Stimulated activated CD4-positive, alpha-beta T cell treated with anti-CD3 and anti-CD28 coated beads, Interleukin-15, amount 100 ng/mL, for 24 hours (primary cell): ENCODE measurements at regions not wholly inside any gene's neighbourhood (a gene's known extent, or its start where the extent isn't known, plus 50 kb on each side); places are given as distances from the start of the nearest gene placed in this dataset.
"Not testable (repeated sequence)": the region's sequence is repeated elsewhere in the genome, so short reads cannot be mapped to it uniquely, and the experiment has no call there.

Experiments
- DNase-seq: peaks from one replicate; pipeline ENCODE4 v3.0.0-alpha.2; 2020

DNA sequence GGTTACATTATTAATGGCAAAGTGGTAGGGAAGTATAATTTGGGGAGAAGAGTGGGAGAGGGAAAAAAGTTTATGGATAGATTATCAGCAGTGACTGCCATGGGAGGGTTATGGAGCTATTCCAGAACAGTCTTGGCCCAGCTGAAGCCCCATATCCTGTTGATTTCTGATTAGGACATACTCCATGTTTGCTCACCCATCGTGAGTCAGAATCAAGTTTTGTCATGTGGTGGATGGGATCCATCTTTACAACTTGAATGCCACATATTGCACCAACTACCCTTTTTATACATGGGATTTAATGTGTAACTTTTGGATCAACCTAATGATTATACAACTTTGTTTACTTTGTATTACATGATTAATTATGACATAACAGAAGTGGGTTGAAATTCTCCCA is 217.0 kb downstream of the HAO1 start:
- no peak for DNase-seq

DNA sequence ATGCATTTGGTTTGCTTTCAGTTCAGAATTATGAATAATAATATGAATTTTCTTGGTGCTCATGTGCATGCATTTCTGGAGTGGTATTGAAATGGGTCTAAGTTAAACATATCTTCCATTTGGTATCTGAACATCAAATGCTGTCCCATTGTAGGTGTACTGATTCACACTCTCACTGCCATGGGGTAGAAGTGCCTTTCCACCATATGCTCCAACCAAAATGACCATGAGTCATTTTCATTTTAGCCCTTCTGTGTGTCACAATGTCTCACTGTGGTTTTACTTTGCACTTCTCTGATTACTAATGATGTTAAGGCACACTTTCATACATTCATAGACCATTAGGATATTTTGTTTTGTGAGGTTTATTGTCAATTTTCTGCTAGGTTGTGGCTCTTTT is 211.9 kb downstream of the HAO1 start:
- DNase-seq, result no peak

DNA sequence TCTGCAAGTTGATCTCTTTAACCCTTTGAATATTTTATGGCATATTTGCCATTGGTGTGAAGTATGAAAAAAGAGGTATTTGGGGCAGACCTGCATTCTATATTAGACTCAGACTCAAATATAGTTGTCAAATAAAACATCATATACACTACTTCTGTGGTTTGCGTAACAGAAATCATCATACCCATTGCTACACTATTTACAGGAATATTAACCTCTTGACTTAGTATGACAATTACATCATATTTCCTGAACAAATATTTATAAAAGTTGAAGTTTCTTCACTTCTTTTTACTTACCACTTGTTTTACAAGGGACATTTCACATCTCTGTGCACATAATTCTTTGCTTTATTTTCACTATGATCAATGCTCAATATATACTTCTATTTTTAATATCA is 206.0 kb downstream of the HAO1 start:
- no peak for DNase-seq

DNA sequence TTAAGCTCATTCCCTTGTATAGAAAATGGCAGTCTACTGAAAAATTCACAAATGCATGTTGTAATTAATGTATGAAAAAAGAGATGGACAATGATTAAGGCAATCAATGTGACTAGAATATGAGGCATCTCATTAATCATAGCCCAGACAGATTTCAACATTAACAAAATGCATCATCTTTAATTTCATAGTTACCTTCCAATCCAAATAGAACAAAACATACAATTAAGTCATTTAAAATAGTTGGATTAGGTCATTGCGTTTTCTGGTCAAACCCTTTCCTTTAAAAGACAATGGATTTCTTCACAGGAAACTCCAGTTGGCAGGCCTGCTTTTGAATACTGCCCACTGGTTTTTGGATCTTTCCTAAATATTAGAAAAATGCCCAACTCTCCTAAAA is 203.9 kb downstream of the HAO1 start:
- no peak for DNase-seq

DNA sequence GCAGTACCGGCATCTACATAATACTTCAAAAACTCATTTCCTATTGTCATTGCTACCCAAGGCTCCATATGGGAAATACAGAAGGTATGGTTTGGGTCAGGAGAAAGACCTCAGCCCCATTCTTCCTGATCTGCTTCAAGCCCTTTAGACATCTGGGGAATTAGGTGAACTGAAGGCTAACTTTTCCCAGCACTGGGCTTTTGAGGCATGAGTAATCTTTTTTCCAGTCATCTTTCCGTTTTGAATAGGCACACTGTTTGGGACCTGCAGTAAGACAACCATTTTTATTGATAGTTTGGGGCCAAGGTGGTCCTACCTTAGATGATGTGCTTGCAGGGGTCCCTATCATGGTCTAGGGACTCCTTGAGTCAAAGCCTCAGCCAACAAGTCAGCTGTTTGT is 198.4 kb downstream of the HAO1 start:
- DNase-seq, result no peak

DNA sequence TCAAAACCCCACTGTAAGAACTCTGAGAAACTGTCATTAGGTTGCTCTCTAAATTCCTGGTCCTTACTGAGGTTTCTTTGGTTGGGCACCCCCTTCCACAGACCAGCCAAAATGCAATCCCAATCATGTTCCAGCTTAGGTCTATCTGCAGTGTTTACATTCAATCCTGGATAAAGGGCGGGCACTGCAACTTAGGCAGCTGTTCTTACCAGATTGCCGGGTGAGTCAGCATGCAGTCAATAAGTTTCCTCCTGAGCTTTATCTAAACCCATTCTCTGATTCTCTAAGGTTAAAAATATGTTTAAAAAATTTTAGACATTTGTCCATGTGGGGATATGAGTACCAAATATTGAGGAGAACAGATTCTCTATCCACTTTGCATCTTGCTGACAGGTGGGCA is 197.8 kb downstream of the HAO1 start:
- no peak for DNase-seq

DNA sequence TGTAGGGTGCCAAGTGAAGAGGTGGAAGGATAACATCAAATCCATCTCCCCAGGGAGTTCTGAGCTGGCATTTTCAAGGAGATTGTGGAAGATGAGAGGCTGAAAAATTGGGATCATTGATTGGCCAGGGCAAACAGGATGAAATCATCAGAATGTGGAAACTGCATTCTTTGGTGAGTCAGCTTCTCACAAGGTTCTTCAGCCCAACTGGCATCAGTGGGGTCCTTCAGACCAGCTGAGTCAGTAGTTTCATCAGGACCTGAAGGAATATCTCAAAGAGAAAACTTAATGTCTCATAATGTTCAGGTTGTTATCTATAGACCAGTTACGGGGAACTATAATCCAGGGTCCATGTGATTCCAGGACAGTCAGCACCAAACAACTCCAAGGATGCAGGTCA is 195.8 kb downstream of the HAO1 start:
- DNase-seq, result no peak

DNA sequence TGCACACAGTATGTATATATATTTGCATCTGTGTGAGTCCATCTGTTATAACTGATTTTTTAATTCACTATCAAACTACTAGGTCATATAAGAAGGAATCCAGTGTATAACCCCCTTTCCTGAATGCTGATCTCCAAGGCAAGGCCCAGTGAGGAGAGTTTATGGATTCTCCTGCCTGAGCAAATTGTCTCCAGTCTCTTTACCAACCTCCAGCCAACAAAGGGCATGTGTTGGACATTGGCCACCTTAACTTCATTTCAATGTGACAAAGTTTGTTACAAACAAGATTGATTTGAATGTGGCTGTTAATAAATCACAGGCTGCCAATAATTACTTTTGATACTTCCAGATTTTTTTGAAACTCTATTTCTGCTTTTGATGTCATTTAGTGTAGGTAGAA is 191.6 kb downstream of the HAO1 start:
- DNase-seq, result no peak

DNA sequence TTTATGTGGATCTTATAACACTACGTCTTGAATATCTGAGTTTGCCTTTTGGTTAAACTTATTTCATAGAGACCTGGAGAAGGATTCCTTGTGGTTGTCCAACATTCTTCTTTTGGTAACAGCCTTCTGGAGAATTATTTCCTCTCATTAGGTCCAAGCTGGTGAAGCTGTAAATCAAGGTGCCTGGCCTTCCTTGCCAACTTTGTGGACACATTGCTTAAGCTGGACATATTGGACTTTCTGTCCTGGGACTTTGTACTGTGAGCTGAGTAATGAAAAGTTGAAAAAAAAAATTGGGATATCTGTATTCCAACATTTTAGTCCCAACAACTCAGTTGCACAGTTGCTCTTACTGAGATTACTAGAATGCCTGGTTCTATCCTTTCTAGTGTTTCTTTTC is 186.2 kb downstream of the HAO1 start:
- DNase-seq, result no peak

DNA sequence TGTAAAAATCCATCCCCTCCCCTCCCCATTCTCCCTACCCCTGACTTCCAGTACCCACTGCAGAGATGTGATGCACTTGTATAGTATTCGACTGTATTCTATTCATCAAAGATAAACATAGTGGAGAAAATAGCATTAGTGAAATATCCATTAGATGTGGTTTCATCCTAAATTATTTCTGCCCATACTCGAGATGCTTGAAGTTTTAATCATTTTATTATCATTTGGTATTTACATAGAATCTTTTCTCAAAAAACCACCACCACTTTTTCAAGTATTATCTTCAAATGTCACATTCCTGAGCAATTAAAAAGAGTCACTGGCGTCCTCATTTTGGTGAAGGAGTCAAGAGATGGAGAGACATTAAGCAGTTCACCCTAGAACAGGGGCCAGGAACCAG is 181.9 kb downstream of the HAO1 start:
- no peak for DNase-seq

DNA sequence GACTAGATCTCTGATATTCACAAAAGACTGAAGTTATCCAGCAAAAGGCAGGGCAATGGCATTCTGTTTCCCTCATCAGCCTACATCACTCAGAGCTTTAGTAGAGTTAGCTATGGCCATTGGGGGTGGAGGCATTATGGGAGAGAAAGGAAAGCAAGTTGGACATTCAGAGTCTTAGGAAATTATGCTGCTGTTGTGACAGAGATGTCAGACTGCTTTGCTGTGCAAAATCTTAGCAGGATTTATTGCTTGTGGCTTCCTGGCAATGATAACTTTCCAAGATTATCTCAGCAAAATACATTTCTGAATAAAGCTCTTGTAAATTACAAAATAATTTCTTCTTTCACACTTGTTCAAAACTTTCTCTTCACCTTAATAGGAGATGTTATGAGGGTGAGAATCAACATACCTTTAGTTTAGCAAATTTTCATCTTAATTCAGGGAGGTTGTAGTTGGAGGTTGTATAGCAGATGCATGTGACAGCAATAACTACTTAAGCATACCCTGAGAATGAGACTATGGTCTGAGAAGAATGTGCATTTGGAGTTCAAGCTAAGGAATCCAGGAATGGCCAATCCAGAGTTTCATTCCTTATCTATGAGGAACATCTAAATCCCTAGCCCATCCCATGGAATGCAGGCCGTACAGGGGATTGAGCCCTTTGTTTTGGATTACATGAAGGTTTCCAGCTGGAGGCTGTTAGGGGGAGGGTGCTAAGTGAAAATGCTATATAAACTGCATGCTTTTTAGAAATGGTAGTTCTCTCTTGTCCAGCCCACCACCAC is 179.8 kb downstream of the HAO1 start:
- no peak for DNase-seq

DNA sequence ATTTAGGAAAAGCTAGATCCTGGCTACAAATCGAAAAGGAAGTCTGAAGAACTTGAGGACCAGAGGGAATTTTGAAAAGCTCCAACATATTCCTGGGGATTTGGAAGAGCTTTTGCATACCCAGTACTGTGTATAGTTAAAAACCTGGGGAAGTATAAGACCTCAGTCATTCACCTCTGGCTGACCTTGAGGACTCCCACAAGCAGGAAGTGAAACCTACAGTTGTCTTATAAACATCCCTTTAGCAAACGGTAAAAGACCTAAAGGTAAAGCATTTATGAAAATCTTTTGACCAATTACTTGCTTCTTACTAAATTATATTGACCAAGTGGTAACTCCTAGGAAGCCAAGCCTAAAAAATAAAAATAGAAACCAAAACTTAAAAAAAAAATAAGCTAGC is 175.0 kb downstream of the HAO1 start:
- DNase-seq, result no peak

DNA sequence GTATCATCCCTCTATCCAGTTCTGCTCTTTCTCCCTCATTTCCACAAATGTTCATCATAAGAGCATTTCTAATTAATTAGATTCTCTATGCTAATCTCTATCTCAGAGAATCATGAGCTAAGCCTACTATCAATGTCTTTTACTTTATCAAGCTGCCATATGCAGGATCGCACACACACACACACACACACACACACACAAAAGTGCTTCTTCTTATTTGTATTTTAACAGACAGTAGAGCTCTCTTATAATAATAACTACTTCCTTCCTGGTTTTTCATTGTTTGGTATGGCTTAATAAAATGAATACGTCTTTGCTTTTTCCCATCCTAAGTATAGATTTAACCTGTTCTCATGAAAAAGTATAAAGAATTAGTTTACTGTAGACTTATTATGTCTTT is 170.2 kb downstream of the HAO1 start:
- DNase-seq, result no peak

DNA sequence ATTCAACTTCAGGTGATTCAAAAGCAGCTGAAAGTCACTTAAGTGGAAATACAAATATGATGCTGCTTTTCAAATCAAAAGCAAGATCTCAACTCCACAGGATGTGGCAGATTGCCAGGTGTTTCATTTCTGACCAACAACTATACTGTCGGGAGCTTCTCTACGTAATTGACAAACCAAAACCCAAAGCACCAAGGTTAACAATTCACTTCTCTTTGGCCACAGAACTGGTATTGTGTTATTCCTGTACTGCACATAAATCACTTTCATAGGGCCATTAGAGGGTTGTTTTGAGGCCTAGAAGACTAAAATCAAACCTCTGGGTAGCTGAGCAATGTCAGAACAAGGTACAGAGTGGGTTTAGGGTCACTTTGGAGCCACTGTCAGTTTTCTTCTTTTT is 169.7 kb downstream of the HAO1 start:
- DNase-seq, result no peak

DNA sequence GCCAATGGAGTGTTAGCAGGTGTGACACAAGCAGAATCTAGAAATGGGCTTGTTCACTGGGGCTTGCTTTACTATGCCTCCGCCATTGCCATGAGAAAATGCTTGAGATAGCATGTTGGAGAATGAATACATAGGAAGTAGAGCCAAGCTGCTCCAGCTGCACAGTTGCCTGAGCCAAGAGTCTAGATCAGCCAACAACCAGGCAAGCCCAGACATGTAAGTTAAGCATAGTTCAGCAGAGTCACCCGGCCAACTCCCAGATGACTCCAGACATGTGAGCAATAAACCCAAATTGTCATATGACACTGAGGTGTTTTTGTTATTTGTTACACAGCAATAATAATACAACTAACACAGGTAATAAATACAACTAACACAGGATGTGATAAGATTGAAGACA is 167.9 kb downstream of the HAO1 start:
- no peak for DNase-seq

DNA sequence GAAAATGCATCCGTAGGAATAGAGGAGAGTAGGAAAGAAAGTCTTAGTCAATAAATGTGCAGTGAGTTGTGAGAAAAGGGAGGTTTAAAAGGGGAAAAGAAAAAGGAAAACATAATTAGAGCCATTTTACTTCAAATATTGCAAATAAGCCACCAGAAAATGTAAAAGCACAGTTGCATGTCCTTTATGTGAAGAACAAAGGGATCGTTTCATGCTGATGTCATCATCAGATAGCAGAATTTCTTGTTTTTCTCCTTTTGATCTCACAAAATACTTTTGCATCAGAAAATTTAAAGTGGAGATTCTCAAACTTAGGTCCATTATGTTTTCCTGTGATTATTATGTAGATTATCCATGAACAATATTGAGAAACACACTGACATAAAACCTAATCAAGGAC is 166.7 kb downstream of the HAO1 start:
- no peak for DNase-seq

DNA sequence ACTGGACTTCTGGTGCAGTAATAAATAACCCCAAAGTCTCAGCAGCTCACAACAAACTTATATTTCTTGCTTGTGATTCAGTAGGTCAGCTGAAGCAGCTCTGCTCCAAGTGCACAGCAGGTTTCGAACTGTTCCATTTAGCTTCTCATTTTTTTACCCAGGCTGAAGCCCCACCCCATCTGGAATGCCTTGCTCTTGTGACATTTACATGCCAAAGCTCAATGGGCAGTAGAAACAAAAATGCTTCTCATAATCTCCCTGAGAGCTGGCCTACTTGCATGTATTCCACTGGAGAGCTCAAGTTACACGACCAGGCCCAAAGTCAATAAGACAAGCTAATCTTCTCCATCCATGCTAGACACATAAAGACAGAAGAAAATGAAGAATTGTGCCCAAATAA is 165.2 kb downstream of the HAO1 start:
- no peak for DNase-seq

DNA sequence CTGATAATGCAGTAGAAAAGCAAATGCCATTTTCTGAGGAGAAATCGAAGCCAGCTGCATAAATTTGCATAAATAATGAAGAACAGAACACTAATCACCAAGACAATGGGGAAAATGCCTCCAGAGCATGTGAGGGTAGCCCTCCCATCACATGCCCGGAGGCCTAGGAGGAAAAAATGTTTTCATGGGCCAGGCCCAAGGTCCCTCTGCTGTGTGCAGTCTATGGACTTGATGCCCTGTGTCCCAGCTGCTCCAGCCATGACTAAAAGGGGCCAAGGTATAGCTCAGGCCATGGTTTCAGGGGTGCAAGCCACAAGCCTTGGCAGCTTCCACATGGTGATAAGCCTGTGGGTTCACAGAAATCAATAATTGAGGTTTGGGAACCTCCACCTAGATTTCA is 164.1 kb downstream of the HAO1 start:
- no peak for DNase-seq

DNA sequence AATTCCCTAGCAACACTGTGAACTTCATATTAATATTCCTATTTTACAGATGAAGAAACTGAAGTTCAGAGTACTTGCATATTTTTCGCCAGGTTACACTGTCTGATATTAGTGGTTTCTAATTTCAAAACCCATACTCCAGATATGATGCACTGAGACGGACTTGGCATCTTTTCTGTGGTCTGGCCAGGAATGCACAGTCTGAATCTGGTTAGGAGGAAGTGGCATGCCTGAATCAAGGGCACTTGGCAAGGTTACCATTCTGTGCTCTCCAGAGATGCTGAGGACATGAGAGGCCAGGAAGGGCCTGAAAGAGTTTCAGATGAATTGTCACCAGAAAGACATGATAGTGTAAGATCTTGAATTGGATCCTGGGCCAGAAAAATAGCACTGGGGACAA is 150.1 kb downstream of the HAO1 start:
- no peak for DNase-seq

DNA sequence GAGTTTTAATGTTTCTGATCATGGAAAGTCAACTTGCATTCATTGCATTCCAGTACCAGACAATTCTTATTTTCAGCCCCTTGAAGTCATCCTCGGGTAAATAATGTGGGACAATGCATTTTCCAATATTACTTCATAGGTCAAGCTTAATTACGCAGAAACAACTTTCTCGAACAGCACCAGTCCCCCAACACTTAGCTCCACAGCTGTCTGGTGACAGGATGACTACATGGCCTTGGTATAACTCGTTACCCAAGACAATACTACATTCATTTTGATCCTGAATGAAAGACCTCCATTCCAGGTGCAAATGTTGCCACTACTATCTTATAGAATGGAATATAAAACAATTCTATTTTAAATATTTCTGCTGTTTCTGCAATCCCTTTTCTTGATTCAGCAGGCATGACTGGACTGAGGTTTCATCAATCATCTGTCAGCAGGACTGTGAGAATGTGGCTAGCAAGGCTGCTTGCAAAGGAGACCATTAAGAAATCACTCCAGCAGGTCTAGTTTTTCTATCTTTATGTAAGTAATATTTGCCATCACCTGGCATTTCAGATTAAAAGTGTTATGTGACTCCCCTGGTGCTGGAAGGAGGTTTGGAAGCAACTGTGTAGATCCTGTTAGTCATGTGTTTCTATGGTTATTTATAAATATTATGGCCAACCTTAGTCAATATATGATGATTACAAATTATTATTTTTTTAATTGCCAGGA is 147.9 kb downstream of the HAO1 start:
- DNase-seq, result no peak

DNA sequence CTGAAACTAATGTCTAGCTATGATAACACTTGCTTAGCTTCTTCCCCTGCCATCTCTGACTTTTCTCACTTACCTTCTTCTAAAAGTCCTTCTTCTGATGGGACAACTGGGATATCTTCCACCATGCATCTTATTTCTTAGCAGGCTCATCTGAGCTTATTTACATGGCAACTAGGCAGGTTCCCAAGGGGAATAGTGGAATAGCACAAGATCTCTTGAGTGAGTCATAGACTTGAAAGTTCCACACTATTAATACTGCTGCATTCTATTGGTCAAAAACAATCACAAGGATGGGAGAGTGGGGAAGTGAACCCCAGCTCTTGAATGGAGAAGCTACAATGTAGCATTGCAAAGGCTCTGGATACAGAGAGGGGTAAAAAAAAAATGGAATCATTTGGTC is 142.1 kb downstream of the HAO1 start:
- no peak for DNase-seq

DNA sequence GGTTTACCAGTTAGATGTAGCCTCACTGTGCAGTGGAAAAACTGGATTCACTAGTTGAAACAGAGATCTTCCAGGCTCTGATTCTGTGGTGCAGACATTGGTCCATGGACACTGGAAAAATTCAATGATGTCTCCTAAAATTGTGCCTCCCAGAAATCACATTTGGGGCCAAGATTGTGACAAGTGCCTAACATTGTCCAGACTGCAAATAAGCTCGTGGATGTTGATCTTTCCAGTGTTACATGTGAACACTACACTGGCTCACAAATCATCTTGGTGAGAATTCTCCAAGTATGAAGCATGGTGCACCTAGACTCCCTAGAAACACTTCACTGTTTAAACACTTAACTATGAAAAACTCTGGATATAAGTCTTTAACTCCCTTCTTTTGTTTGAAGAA is 140.4 kb downstream of the HAO1 start:
- DNase-seq, result no peak

DNA sequence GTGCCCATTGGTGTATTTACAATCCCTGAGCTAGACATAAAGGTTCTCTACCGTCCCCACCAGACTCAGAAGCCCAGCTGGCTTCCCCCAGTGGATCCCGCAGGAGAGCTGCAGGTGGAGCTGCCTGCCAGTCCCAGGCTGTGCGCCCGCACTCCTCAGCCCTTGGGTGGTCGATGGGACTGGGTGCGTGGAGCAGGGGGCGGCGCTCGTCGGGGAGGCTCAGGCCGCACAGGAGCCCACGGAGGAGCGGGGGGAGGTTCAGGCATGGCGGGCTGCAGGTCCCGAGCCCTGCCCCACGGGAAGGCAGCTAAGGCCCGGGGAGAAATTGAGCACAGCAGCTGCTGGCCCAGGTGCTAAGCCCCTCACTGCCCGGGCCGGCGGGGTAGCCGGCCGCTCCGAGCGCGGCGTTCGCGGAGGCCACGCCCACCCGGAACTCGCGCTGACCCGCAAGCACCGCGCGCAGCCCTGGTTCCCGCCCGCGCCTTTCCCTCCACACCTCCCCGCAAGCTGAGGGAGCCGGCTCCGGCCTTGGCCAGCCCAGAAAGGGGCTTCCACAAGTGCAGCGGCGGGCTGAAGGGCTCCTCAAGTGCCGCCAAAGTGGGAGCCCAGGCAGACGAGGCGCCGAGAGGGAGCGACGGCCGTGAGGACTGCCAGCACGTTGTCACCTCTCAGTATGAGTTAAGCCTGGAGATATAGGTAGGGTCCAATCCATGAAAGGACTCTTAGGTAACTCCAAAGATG is 136.7 kb downstream of the HAO1 start:
- not testable (repeated sequence) for DNase-seq

DNA sequence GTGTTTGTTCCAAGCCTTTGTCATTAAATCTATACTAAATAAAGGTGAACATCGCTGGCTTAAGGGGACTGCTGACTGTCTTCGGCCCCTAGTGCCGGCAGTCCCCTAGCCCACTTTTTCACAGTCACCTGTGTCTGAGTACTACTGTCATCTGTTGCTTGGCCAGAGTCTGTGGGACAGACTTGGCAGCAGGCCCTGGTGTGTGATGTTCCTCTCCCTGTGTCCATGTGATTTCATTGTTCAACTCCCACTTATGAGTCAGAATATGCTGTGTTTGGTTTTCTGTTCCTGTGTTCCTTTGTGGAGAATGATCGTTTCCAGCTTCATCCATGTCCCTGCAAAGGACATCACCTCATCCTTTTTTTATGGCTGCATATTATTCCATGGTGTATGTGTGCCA is 133.4 kb downstream of the HAO1 start:
- no peak for DNase-seq
